Mesothelial cell of epicardium (in vitro differentiated cells): ENCODE measurements at regions not wholly inside any gene's neighbourhood (a gene's known extent, or its start where the extent isn't known, plus 50 kb on each side); places are given as distances from the start of the nearest gene placed in this dataset.

Source experiments
- DNase-seq, 2 experiments: peaks; one replicate each; pipeline ENCODE4 v3.0.0; 2021; ENCODE audit warnings: low spot score in 2 of 2; ENCODE audit not compliant: unreplicated experiment in 2 of 2
- H3K27ac Mint-ChIP-seq: 2 replicates; pipeline ENCODE4 v1.8.0; 2021; ENCODE audit warnings: mixed read lengths
- H3K27me3 Mint-ChIP-seq: 2 replicates; pipeline ENCODE4 v1.8.0; 2021; ENCODE audit warnings: low read depth, mixed read lengths
- H3K36me3 Mint-ChIP-seq: 2 replicates; pipeline ENCODE4 v1.8.0; 2021; ENCODE audit warnings: mixed read lengths
- H3K4me1 Mint-ChIP-seq: 2 replicates; pipeline ENCODE4 v1.8.0; 2021; ENCODE audit warnings: mixed read lengths
- H3K4me3 Mint-ChIP-seq: 2 replicates; pipeline ENCODE4 v1.8.0; 2021; ENCODE audit warnings: mild to moderate bottlenecking, moderate library complexity, mixed read lengths
- H3K9me3 Mint-ChIP-seq: 2 replicates; pipeline ENCODE4 v1.8.0; 2021; ENCODE audit warnings: mixed read lengths
- CTCF ChIP-seq: fragments of 200-600 bp; sonication (generic); IDR thresholded peaks from one replicate; pipeline ENCODE4 v1.5.0; 2021; ENCODE audit warnings: antibody characterized with exemption; ENCODE audit not compliant: unreplicated experiment

- Mint-ChIP-seq H3K27ac (no peak overlapping the region), H3K4me1 (no peaks in the 10 kb centered on the region), H3K36me3 (peaks cover 3% of the 10 kb centered on the region), H3K9me3 (peaks cover 23% of the 10 kb centered on the region), H3K27me3 (no peaks in the 10 kb centered on the region), H3K4me3 (no peak overlapping the region)
- no peak for DNase-seq
- TF ChIP-seq CTCF: no peak
These were observed 840.7 kb downstream of the FAM181B start for GRCh38 chr11:81892770-81893635.

- H3K36me3 Mint-ChIP-seq: peaks cover 3% of the 10 kb centered on the region
- no peaks in the 10 kb centered on the region for H3K27me3 Mint-ChIP-seq
- H3K4me3 Mint-ChIP-seq: no peak overlapping the region
- H3K27ac Mint-ChIP-seq: no peak overlapping the region
- TF ChIP-seq CTCF: no peak
- no peaks in the 10 kb centered on the region for H3K4me1 Mint-ChIP-seq
- peaks cover 23% of the 10 kb centered on the region for H3K9me3 Mint-ChIP-seq
- DNase-seq: no peak
These were observed 845.3 kb downstream of the FAM181B start for GRCh38 chr11:81888391-81888790.

GRCh38 chr11:81887671-81888070 is 846.0 kb downstream of the FAM181B start:
- DNase-seq: no peak
- H3K4me3 Mint-ChIP-seq: no peak overlapping the region
- H3K27ac Mint-ChIP-seq: no peak overlapping the region
- H3K27me3 Mint-ChIP-seq: no peaks in the 10 kb centered on the region
- no peaks in the 10 kb centered on the region for H3K4me1 Mint-ChIP-seq
- peaks cover 23% of the 10 kb centered on the region for H3K9me3 Mint-ChIP-seq
- no peak for TF ChIP-seq CTCF
- peaks cover 3% of the 10 kb centered on the region for H3K36me3 Mint-ChIP-seq

- no peaks in the 10 kb centered on the region for H3K27me3 Mint-ChIP-seq
- no peaks in the 10 kb centered on the region for H3K4me1 Mint-ChIP-seq
- no peak overlapping the region for H3K4me3 Mint-ChIP-seq
- peaks cover 1% of the 10 kb centered on the region for H3K36me3 Mint-ChIP-seq
- H3K9me3 Mint-ChIP-seq: peaks cover 11% of the 10 kb centered on the region
- DNase-seq: no peak
- H3K27ac Mint-ChIP-seq: no peak overlapping the region
- no peak for TF ChIP-seq CTCF
These were observed 847.1 kb downstream of the FAM181B start for GRCh38 chr11:81886406-81887075.

- DNase-seq: no peak
- H3K36me3 Mint-ChIP-seq: no peaks in the 10 kb centered on the region
- no peak overlapping the region for H3K27ac Mint-ChIP-seq
These were observed 859.0 kb downstream of the FAM181B start for GRCh38 chr11:81874635-81875034.

More at GRCh38 chr11:81874635-81875034, 859.0 kb downstream of the FAM181B start:
- no peaks in the 10 kb centered on the region for H3K27me3 Mint-ChIP-seq
- H3K4me1 Mint-ChIP-seq: peaks cover 21% of the 10 kb centered on the region
- no peak for TF ChIP-seq CTCF
- H3K9me3 Mint-ChIP-seq: no peaks in the 10 kb centered on the region
- no peak overlapping the region for H3K4me3 Mint-ChIP-seq
